HG02943 (cell line): ENCODE measurements at regions not wholly inside any gene's neighbourhood (a gene's known extent, or its start where the extent isn't known, plus 50 kb on each side); places are given as distances from the start of the nearest gene placed in this dataset.

Experiments
- ATAC-seq: cut with Tn5 transposase; IDR thresholded peaks from one replicate; pipeline ENCODE4 v1.9.1; 2021; ENCODE audit warnings: mild to moderate bottlenecking, low read depth, moderate library complexity; ENCODE audit not compliant: unreplicated experiment

DNA sequence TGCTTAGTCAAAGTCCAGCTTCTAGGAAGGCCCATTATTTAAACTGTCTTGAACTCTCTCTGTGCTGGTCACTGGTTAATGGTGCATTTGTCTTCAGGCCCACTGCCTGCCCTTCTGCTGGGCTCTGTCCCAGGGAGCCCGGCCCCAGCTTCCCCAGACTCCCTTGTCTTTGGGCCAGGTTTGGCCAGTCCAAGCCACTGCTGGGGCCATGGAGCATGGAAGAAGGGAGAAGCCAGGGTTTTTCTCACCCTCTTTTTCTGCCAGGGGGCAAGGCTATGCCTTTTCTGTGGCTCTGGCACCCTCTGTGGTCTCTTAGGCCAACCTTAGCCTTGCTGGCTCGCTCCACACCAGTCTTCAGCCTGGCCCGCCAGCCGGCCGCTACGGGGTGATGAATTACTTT, 390.0 kb upstream of the SULF2 start:
- no peak for ATAC-seq

DNA sequence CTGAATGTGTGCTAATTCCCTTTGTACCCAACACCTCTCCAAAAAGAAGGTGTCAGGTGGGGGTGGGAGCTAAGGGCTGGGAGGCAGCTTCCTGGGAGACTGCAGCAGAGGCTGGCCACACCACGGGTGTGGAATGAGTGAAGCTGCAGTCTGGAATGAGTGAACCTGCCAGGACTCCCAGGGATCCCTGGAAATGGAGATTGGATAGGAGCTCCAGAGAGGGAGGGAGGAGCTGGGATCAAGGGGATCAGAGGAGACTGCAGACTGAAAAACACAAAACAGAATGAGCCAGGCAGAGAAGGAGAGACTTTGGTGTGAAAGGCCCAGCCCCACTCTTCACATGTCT, 387.0 kb upstream of the SULF2 start:
- no peak for ATAC-seq

DNA sequence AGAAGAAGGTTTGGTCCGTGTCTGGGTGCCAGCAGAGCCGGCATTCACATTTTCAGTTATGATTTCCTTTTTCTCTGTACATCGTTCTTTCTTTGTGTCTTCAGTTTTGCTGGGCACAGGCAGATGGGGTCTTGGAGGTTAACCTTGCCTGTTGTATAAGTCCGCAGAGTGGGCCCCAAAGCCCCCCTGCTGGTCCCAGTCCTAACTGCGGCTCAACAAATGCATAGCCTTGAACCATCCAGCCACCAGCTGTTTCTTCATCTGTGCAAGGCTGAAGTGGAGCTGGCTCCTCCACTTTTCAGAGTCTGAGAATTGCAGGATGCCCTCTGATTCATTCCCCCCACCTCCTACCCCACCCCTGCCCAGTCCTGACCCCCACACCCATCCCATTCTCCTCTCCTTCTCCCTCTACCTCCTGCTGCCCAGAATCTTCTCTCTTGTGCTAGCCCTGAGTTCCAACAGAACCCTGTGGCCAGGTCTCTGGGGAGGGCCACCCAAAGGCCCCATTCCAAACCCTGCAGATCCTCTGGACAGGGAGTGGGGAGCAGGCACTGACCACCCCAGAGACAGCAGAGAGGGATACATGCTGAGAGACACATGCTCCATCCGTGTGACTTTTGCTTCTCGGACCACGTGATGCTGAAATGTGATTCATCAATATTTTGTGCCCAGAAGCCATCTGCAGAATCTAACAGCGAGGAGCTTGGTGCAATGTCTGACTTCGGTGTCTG, 386.5 kb upstream of the SULF2 start:
- no peak for ATAC-seq

DNA sequence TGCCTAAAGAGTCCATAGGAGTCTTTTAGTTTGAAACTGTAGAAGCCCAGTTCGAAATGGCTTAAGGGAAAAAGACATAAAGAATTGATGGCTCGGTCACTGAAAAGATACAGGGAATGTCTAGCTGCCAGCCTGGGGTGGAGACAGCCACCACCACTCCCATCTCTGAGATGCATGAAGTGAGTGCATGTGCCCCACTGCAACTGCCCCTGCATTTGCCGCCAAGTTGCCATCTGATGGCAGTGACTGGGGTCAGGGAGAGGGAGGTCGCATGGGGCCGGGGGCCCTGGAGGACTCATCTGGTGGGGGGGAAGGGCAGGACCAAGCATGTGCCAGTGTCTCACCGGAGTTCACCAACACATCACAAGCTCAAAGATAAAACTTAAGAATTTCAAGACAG, 385.8 kb upstream of the SULF2 start:
- no peak for ATAC-seq

DNA sequence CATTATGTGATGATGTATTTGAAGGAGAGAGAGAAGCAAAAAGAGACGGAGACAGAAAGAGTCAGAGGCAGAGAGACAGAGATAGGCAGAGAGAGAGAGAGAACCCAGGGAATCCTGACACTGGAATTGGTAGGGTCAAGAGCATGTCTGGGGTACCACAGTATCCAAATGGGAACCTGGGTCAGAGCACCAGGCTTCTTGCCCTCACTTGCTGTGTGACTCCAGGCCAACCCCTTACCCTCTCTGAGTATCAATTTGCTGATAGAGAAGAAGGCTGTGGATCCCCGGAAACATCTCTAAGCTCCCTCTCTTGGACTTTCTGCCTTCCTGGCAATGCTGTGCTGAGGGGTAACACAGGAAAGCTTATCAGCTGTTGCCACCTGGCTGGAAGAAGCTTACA, 385.3 kb upstream of the SULF2 start:
- ATAC-seq = no peak

DNA sequence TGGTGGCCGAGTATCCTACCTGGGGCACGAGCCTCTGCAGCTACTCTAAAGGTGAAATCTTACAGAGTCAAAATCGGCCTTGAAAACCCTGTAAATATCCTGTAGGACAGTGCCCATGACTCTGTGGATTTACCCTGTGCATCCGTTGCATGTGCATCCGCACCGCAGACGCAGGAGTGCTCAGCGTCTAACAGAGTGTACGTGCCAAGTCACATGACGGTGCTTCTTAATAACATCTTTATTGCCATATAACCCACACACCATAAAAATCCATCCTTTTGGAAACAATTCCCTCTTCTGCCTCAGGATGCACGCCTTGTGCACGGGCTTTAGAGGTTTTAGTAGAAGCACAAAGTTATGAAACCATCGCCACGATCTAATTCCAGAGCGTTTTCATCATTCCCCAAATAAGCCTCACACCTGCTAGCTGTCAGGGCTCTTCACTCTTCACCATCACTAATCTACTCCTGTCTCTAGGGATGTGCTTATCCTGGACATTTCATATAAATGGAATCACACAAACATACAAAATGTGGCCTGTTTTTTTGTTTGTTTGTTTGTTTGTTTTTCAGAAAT, 384.5 kb upstream of the SULF2 start:
- ATAC-seq = no peak

DNA sequence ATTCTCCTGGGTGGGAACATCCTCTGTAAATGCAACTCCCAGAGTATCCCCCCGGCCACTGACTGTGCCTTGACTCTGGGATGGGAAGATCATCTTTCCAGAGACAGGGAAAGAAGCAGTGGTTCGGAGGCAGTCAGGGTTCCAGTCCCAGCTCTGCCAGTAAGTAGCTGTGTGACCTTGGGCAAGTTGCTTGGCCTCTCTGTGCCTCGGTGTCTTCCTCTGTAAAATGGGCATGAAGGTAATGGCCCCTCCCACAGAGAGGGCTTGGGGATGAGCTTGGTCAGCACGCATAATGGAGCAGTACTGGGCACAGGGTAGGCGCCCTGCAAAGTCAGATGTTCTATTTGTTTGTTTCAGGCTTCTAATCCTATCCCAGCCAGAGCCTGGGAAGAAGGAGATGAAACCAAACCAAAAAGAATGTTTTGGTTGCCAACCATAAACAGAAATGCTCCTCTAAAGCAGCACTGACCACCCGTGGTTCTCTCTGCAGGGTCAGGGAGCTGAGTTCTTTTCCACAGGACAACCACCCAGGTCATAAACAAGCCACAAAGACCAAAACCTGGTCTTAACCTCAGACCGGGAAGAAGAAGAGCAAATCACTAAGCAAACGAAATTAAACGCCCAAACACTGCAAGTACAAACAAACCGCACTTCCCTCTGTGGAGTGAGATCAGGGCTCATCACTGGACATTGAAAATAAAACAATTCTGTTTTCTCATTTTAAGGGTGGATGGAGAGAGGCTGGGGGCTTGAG, 381.0 kb upstream of the SULF2 start:
- no peak for ATAC-seq

DNA sequence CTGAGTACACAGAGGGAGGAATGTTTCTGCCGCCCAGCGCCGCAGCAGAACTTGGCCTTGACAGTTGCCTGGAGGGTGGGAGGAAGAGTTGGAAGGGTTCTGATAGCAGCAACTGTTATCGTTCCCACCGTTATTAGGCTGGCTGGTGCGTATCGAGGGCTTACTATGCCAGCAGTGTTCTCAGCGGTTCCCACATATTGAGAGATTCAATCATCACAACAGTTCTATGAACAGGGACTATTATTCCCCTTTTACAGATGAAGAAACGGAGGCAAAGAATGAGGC, 380.1 kb upstream of the SULF2 start:
- ATAC-seq = no peak

DNA sequence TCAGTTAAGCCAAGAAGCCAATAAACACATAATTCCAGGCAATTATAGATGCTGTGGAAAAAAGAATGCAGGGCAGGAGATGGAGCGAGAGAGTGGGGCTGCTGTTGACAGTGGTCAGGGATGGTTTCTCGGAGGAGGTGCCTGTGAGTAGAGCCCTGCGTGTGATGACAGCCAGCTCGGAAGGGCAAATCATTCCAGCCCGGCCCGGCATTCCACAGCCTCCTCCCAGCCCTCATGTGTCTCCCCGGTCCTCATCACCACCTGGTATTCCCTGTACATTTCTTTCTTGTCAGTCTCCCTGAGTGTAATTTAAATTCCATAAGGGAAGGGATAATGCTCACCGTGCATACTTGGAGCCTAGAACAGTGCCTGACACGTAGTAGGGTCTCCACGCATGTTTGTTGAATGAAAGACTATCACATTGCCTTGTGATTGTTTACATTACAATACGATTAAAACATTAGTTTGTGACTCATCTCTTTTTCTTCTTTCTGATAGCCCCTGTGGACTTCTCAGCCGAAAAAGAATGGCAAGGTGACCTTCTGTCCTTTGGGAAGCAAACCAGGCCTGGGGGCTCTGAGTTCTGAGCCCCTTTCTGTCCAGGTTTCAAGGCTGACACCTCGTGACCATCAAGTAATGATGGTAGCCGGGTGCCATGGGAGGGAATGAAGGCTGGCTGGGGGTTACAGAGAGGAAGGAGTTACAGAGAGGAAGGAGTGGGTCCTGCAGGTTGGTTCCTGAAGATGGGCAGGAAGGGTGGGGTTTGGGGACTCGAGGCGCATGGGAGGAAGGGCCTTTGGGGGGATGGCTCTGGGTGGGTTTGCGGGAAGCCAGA, 379.5 kb upstream of the SULF2 start:
- ATAC-seq = no peak

DNA sequence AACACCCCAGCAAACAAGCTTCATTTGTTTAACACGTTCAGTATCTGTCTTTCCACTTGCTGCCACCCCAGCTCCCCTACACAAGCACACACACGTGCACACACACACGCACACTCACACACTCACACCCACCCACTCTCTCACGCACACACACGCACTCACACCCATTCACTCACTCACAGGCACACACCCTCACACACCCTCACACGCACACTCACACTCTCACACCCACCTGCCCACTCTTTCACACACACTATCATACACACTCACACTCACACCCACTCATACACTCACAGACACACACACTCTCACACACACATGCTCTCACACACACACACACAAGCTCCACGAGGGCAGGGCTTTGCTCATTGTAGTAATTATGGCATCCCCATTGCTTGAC, 378.8 kb upstream of the SULF2 start:
- no peak for ATAC-seq

DNA sequence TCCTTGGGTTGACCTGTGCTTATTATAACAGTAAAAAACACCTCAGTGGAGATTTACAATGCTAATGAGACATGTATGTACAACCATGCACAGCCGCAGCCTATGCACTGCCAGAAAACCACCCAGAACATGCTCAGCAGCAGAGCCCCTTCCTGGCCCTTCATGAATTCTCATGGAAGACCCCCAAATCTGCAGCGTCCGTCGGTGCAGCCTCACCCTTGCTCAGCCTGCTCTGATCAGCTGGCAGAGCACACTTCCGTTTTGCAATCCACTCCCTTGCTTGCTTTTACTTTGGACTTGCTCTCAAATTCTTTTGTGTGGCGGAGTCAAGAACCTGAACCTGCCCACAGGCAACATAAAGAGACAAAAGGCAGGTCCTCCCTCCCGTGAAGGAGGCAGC, 378.2 kb upstream of the SULF2 start:
- no peak for ATAC-seq

DNA sequence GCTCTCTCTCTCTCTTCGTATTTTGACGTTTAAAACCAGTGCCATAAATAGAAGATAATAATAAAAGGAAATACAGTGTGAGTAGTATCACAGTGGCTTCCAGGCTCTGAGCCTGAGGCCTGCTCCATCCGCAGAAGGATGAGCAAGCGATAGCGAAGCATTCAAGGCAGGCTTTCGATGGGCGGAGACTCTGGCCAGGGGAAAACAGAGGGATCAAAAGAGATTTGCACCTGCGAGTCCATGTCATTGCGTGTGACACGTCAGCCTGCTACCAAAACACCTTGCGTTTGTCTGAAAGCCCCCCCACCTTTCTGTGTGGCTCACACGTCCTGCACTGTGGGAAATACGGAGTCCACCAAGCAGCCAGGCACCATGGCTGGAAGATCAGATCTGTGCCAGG, 377.3 kb upstream of the SULF2 start:
- no peak for ATAC-seq

DNA sequence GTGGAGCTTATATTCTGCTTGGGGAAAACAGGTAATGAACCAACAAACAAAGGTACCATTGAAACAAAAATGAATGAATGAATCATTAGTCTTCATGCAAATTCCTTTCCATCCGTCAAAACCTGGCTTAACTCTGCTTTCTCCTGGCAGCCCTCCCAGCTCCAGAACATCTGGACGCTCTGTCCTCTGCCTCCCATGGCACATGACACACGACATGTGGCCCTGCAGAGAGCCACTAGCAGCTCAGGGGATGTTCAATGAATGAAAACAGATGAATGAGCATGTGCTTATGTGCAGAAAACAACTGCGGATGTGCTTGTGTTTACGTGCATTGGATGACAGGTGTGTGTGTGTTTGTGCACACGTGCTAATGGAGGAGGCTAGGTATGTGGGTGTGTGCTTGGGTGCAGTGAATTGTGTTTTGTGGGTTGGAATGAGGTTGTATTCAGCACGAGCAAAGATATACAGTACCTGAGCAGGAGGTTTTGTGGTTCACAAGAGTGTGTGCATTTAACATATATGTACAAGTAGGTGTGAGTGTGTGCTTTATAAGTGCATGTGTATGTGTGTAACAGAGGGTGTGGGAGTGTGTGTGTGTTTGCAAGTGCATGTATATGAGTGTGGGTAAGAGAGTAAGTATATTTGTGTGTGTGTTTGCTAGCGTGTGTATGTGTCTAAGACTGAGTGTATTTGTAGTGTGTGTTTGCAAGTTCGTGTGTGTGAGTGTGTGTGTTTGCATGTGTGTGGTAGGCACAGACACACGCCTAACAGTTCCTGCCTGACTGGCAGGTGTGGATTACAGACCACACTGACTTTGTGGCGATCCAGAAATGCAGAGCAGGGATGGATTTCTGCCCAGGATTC, 374.1 kb upstream of the SULF2 start:
- no peak for ATAC-seq

DNA sequence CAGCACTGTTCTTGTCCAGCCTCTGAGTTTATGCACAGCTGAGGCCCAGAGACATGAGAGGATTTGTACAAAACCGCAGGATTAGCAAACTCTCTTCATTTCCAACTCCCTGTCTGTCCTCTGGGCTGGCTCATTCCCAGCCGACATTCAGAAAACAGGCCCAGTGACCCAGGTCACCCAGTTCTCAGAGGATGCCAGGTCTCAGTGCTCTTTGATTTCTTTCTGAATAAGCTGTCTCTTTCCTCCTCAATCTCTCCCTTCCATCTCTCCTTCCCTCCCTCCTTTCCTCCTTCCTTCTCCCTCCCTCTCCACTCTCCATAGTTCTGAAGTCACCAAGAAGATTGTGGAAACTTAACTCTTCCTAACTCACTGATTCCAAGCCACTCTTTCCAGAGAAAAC, 372.7 kb upstream of the SULF2 start:
- ATAC-seq = no peak

DNA sequence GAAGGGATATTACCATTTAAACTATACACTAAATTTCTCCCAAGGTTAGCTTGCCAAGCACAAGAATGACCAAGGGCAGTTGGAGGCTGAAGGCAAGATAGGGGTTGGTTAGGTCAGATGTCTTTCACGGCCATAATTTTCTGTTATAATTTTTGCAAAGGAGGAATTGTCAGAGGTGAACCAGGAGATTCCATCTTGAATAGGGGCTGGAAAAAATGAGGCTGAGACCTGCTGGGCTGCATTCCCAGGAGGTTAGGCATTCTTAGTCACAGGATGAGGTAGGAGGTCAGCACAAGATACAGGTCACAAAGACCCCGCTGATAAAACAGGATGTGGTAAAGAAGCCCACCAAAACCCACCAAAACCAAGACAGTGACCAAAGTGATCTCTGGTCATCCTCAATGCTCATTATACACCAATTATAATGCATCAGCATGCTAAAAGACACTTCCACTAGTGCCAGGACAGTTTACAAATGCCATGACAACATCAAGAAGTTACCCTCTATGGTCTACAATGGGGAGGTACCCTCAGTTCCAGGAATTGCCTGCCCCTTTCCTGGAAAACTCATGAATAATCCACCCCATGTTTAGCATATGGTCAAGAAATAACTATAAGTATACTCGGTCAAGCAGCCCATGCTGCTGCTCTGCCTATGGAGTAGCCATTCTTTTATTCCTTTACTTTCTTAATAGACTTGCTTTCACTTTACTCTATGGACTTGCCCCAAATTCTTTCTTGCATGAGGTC, 371.8 kb upstream of the SULF2 start:
- no peak for ATAC-seq

DNA sequence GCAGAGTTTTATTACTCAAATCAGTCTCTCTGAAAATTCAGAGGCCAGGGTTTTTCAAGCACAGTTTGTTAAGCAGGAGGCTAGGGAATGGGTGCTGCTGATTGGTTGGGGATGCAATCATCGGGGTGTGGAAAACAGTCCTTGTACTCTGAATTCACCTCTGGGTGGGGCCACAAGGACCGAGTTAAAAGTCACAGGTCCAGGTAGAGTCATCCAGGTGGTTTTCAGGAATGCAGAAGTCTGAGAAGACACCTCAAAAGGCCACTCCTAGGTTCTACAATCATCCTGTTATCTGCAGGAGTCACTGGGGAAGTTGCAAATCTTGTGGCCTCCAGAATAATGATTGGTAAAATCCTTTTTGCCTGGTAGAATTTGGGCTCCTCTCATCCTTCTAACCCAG, 371.2 kb upstream of the SULF2 start:
- no peak for ATAC-seq

DNA sequence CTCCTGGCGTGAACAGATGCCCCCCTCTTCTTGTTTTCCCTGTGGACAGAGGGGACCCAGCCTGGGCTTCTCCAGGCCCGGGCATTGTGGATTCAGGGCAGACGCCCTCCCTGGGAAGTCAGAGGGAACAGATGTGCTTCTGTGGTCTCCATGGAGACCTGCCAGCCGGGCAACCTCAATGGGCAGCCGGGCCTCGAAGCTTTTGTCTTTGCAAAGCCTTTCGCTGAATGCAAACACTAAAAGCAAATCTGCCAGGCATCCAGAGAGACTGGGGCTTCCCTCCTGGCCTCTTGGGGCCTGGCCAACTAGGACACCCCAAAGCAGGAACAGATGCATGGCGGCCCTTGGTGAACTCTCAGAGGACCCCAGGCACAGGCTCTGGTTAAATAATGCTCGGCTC, 370.0 kb upstream of the SULF2 start:
- ATAC-seq = no peak

DNA sequence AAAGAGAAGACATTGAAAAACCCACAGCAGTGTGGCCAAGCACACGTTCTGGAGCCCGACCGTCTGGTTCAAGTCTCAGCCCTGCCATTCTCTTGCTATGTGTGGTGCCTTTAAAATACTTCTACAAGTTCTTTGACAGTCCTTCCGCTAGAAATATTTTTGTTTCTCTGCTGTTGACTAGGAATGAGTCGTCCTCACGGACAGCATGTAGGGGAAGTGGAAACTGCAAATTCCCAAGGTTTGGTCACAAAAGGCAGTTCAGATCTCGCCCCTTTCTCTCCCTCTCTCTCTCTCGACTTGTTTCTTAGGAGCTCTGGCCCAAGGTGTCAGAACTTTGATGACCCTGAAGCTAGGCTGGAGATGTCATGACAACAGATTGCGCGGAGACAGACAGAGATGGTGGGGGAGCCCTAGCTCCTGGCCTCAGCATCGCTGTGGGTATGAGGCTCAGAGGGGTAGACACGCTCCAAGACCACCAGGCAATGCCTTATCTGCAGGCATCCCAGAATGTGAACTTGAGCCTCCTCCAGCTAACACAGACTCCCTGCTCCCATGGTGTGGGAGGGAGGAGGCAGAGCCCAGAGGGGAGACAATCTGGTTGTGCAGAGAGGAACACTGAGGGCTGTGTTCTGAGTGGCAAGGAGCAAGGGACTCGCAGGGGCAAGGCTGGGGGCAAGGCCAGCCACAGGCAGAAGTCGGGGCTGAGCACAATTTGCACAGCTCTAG, 368.9 kb upstream of the SULF2 start:
- no peak for ATAC-seq

DNA sequence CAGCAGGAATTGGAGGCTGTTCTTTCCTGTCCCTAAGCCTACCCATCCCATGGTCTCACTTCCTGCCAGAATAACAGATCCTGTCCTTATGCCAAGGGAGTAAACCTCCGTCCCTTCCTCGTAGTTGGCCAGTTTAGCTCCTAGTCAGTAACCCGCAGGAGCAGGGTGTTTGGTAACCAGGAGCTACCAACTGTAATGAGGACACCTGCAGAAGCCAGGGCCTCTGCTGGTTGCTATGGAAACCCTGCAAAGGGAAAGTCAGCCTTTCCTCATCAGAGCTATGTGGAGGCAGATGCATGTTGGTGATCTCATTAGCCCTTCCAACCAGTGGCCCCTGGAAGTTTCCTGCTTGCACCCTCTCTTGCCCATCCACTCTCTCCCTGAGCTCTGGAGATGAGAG, 368.2 kb upstream of the SULF2 start:
- no peak for ATAC-seq
